Vagina (tissue), 2 donors: ENCODE measurements at regions not wholly inside any gene's neighbourhood (a gene's known extent, or its start where the extent isn't known, plus 50 kb on each side); places are given as distances from the start of the nearest gene placed in this dataset.

Experiments used
- DNase-seq, 2 donors: peaks; one replicate each; pipeline ENCODE4 v3.0.0-alpha.2; 2017; ENCODE audit errors: extremely low spot score in 2 of 2
- H3K27ac ChIP-seq: fragments of 200-600 bp; sonication (generic); one replicate; pipeline ENCODE4 v1.5.1; 2019
- H3K27me3 ChIP-seq: fragments of 200-600 bp; sonication (generic); one replicate; pipeline ENCODE4 v1.5.1; 2019
- H3K36me3 ChIP-seq, 2 donors: fragments of 200-600 bp; sonication (generic); one replicate each; pipeline ENCODE4 v1.5.1; 2017 to 2019
- H3K4me1 ChIP-seq: fragments of 200-600 bp; sonication (generic); one replicate; pipeline ENCODE4 v1.5.1; 2019
- H3K4me3 ChIP-seq, 2 donors: fragments of 200-600 bp; sonication (generic); 1 replicate in 1 of 2; 2 replicates in 1 of 2; pipeline ENCODE4 v1.5.1; 2016 to 2019
- H3K9me3 ChIP-seq: fragments of 200-600 bp; sonication (generic); one replicate; pipeline ENCODE4 v1.5.1; 2019
- POLR2A ChIP-seq, 2 donors: fragments of 450-650 bp; IDR thresholded peaks; one replicate each; pipeline ENCODE4 v1.6.1; 2017; ENCODE audit warnings: antibody characterized with exemption in 2 of 2, mild to moderate bottlenecking in 2 of 2, moderate library complexity in 2 of 2
- POLR2AphosphoS5 ChIP-seq, 2 donors: sonication (generic); formaldehyde crosslinking; IDR thresholded peaks; one replicate each; pipeline ENCODE4 v1.9.0; 2017; ENCODE audit warnings: antibody characterized with exemption in 2 of 2, mild to moderate bottlenecking in 2 of 2, low read depth in 1 of 2; ENCODE audit not compliant: insufficient read depth in 1 of 2
- intact Hi-C: fragments of 100-400 bp; cut with DNase I; formaldehyde crosslinking; loops from one replicate; pipeline ENCODE4 v1.15.1; 2023
- TF ChIP-seq, protein P1 (sequence below), 3 experiments: fragments of 450-650 bp in 2 of 3; fragments of 200-600 bp in 1 of 3; sonication (generic) in 1 of 3; IDR thresholded peaks; one replicate each; pipeline ENCODE4 v1.5.1; 2017 to 2019; ENCODE audit warnings: antibody characterized with exemption in 3 of 3, mild to moderate bottlenecking in 2 of 3, moderate library complexity in 2 of 3

GRCh38 chr10:60572511-60573194 is 183.0 kb upstream of the ANK3 start:
- no peaks in the 10 kb centered on the region for H3K27me3 ChIP-seq
- peak overlapping the region; percentile 30 to 34 for H3K4me3 ChIP-seq
- no peak for DNase-seq
- intact Hi-C loops: no loop called here
- H3K36me3 ChIP-seq: no peaks in the 10 kb centered on the region
- H3K9me3 ChIP-seq: no peaks in the 10 kb centered on the region
- TF ChIP-seq, protein P1, sequence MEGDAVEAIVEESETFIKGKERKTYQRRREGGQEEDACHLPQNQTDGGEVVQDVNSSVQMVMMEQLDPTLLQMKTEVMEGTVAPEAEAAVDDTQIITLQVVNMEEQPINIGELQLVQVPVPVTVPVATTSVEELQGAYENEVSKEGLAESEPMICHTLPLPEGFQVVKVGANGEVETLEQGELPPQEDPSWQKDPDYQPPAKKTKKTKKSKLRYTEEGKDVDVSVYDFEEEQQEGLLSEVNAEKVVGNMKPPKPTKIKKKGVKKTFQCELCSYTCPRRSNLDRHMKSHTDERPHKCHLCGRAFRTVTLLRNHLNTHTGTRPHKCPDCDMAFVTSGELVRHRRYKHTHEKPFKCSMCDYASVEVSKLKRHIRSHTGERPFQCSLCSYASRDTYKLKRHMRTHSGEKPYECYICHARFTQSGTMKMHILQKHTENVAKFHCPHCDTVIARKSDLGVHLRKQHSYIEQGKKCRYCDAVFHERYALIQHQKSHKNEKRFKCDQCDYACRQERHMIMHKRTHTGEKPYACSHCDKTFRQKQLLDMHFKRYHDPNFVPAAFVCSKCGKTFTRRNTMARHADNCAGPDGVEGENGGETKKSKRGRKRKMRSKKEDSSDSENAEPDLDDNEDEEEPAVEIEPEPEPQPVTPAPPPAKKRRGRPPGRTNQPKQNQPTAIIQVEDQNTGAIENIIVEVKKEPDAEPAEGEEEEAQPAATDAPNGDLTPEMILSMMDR (IDR thresholded peaks at IDR 0.05): no peak
- TF ChIP-seq POLR2AphosphoS5 (IDR thresholded peaks at IDR 0.05; ENCODE audit: insufficient read depth in 1 of 2, low read depth in 1 of 2): no peak
- no peak for TF ChIP-seq POLR2A (IDR thresholded peaks at IDR 0.05)
- H3K27ac ChIP-seq: no peak overlapping the region
- H3K4me1 ChIP-seq: peaks cover 12% of the 10 kb centered on the region

DNA sequence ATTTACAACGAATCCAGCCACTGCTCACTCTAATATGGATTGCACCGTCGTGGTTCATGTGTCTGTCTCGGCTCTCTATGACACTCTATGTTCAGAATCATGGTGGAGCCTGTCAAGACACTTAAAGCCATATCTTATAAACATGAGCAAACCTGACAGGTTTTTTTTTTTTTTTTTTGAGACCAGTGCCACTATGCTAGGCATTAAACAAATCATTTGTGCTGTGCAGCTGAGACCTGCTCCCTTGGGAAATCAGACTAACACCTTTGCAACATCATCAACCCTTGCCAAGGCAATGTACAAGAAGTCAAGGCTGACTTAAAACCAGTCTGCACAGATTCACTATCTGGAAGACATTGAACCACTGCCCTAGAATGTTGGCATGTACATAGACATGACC is 181.2 kb upstream of the ANK3 start:
- no peak for DNase-seq
- peaks cover 12% of the 10 kb centered on the region for H3K4me1 ChIP-seq
- no peak overlapping the region for H3K27ac ChIP-seq
- H3K9me3 ChIP-seq: no peaks in the 10 kb centered on the region
- no peaks in the 10 kb centered on the region for H3K27me3 ChIP-seq
- H3K36me3 ChIP-seq: no peaks in the 10 kb centered on the region
- H3K4me3 ChIP-seq: no peak overlapping the region
- TF ChIP-seq, protein P1 (IDR thresholded peaks at IDR 0.05): no peak
- intact Hi-C loops: no loop called here

DNA sequence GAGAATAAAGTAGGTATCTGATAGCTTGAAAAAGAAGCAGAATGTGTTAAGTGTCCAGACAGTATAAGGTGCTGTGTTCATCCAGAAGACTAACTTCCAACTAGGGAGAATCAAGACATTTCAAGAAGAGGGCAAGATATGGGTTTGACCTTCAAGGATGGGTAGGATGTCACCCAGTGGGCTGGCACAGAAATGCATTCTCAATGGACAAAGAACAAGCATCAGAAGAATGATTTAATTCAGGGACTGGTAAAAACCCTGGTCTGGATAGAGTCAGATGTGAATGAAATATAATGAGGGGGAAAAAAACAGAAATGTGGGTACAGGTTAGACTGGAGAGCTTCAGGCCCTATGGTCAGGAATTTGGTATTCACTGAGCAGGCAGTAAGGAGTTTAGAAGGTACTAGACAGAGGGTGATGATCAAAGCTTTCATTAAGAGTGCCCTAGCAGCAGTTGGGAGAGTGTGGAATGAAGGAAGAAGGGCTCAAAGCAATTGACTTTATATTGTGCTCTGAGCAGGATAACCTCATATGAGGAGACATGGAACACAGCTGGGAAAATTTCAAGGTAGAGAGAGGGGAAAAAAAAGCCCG is 180.7 kb upstream of the ANK3 start:
- intact Hi-C loops: no loop called here
- Histone ChIP-seq H3K4me3 (no peak overlapping the region), H3K9me3 (no peaks in the 10 kb centered on the region)

DNA sequence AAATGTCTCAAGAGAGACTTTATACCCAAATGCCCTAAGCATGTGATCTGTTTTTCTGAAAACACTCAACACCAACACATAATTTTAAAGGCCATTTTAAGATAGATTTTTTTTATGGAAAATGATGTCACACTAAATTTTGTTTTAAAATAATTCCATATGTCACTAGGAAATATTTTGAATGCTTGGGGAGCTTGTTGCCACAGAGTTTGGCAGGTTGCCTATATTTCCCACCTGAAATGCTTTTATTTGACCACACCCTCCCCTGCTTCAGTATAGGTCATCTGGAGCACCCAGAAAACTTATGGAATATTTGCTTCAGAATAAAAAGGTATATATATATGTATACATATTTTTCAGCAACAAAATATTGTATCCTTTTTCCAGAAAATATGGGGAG is 180.0 kb upstream of the ANK3 start:
- no peak for DNase-seq
- H3K36me3 ChIP-seq: no peaks in the 10 kb centered on the region
- H3K9me3 ChIP-seq: no peaks in the 10 kb centered on the region
- H3K27me3 ChIP-seq: no peaks in the 10 kb centered on the region
- H3K4me3 ChIP-seq: no peak overlapping the region
- peaks cover 12% of the 10 kb centered on the region for H3K4me1 ChIP-seq
- TF ChIP-seq, protein P1 (IDR thresholded peaks at IDR 0.05): no peak
- TF ChIP-seq POLR2A (IDR thresholded peaks at IDR 0.05) (no peak), POLR2AphosphoS5 (IDR thresholded peaks at IDR 0.05; ENCODE audit: insufficient read depth in 1 of 2, low read depth in 1 of 2) (no peak)
- H3K27ac ChIP-seq: no peak overlapping the region
- intact Hi-C loops: no loop called here

More for the DNA sequence above, 180.7 kb upstream of the ANK3 start:
- TF ChIP-seq POLR2A (IDR thresholded peaks at IDR 0.05): no peak
- TF ChIP-seq, protein P1 (IDR thresholded peaks at IDR 0.05): no peak
- TF ChIP-seq POLR2AphosphoS5 (IDR thresholded peaks at IDR 0.05; ENCODE audit: insufficient read depth in 1 of 2, low read depth in 1 of 2): no peak
- Histone ChIP-seq H3K36me3 (no peaks in the 10 kb centered on the region), H3K27ac (no peak overlapping the region), H3K4me1 (peaks cover 12% of the 10 kb centered on the region), H3K27me3 (no peaks in the 10 kb centered on the region)
- DNase-seq: no peak

GRCh38 chr10:60566096-60566495 is 176.4 kb upstream of the ANK3 start:
- DNase-seq: no peak
- TF ChIP-seq, protein P1 (IDR thresholded peaks at IDR 0.05): no peak
- TF ChIP-seq POLR2A (IDR thresholded peaks at IDR 0.05): no peak
- no peak for TF ChIP-seq POLR2AphosphoS5 (IDR thresholded peaks at IDR 0.05; ENCODE audit: insufficient read depth in 1 of 2, low read depth in 1 of 2)
- H3K27me3 ChIP-seq: no peaks in the 10 kb centered on the region
- no peaks in the 10 kb centered on the region for H3K36me3 ChIP-seq
- intact Hi-C loops: no loop called here
- no peak overlapping the region for H3K4me3 ChIP-seq
- H3K4me1 ChIP-seq: no peaks in the 10 kb centered on the region
- H3K27ac ChIP-seq: no peak overlapping the region
- H3K9me3 ChIP-seq: no peaks in the 10 kb centered on the region
